Panc1 (cell line): ENCODE measurements at regions not wholly inside any gene's neighbourhood (a gene's known extent, or its start where the extent isn't known, plus 50 kb on each side); places are given as distances from the start of the nearest gene placed in this dataset.
"Not testable (repeated sequence)": the region's sequence is repeated elsewhere in the genome, so short reads cannot be mapped to it uniquely, and the experiment has no call there.

Experiments used
- ATAC-seq: fragments of 200-7000 bp; cut with Tn5 transposase; 2 replicates; pipeline ENCODE4 v1.9.1; 2020; ENCODE audit warnings: mild to moderate bottlenecking, moderate library complexity
- BruUV-seq: library from RNA; stranded (reverse); fragments of 400-500 nt; replicated peaks from 2 replicates; lab custom pipeline; 2021; lab: Mats Ljungman, UMichigan
- CTCF ChIA-PET: fragments of 300-600 bp; sonication (Branson Sonifier 250); formaldehyde crosslinking; loops from one replicate; lab custom pipeline; 2022; ENCODE audit warnings: antibody characterized with exemption; lab: Charles Lee
- POLR2A ChIA-PET: fragments of 300-600 bp; sonication (Branson Sonifier 250); formaldehyde crosslinking; loops from one replicate; lab custom pipeline; 2022; ENCODE audit warnings: antibody characterized with exemption; lab: Charles Lee
- DNase-seq: peaks from one replicate; pipeline ENCODE4 v3.0.0-alpha.2; 2010; ENCODE audit warnings: low read depth, low spot score
- H3K27ac ChIP-seq: 2 replicates; pipeline ENCODE4 v1.5.1; 2011; ENCODE audit warnings: mild to moderate bottlenecking, low read length, inconsistent platforms
- H3K27me3 ChIP-seq: fragments of 200-500 bp; sonication (Bioruptor generic); 2 replicates; pipeline ENCODE4 v1.6.0; 2014; ENCODE audit warnings: low read length, inconsistent platforms; ENCODE audit not compliant: control insufficient read depth, insufficient read depth
- H3K36me3 ChIP-seq: fragments of 200-500 bp; sonication (Bioruptor generic); 2 replicates; pipeline ENCODE4 v1.5.1; 2014; ENCODE audit warnings: inconsistent platforms, mild to moderate bottlenecking, low read length, moderate library complexity; ENCODE audit not compliant: control insufficient read depth, insufficient read depth
- H3K4me1 ChIP-seq: 2 replicates; pipeline ENCODE4 v1.5.1; 2011; ENCODE audit warnings: inconsistent platforms, mild to moderate bottlenecking, low read length, moderate library complexity; ENCODE audit not compliant: control insufficient read depth, insufficient read depth
- H3K4me3 ChIP-seq, 2 experiments: 2 replicates each; pipeline ENCODE4 v1.5.1; 2011 to 2012; ENCODE audit warnings: low read depth in 2 of 2, low read length in 2 of 2, mild to moderate bottlenecking in 2 of 2, inconsistent platforms in 1 of 2, moderate library complexity in 1 of 2
- H3K9me3 ChIP-seq: fragments of 200-500 bp; sonication (Bioruptor generic); 2 replicates; pipeline ENCODE4 v1.5.1; 2014; ENCODE audit warnings: low read depth, mild to moderate bottlenecking, inconsistent platforms, low read length, moderate library complexity; ENCODE audit not compliant: control insufficient read depth, insufficient read depth
- in situ Hi-C: cut with HindIII; loops from 2 replicates; pipeline ENCODE4 v1.10.0; 2016; ENCODE audit warnings: low sequenced_read_pairs, low pct_unique_long_range_greater_than_20kb
- intact Hi-C: fragments of 100-400 bp; cut with micrococcal nuclease; formaldehyde crosslinking; loops from one replicate; pipeline ENCODE4 v1.10.0; 2022; ENCODE audit not compliant: unreplicated experiment

DNA sequence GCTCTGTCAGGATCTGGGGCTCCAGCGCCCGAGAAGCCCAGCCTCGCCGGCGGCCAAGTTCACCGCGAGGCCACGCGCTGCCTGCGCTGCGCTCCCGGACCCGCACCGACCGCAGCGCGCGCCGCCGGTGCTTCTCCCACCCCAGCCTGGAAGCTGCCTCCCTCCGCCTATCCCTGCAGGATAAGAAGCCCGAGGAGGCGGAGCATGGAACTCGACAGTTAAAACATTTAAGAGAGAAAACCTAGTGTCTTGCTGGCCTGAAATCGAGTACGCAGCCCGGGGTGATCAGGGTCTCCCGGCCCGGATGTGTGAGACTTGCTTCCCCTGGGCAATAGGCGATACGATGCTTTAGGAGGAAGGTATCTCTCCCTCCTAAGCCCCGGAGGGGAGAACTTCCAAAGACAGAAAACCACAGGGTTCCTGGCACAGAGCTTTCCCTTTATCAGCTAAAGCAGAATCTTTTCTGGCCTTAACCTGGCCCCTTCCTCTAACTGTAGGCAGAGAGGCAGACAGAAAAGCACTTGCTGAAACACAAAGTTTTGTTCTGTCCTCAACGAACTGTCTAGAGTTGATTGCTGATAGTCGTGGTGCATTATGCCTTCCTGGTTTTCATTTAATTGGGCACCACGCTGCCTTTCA is 163.5 kb upstream of the PLGLB2 start:
- BruUV-seq, H3K36me3 ChIP-seq, H3K9me3 ChIP-seq, DNase-seq, intact Hi-C loops, H3K27me3 ChIP-seq, H3K4me3 ChIP-seq, H3K27ac ChIP-seq, in situ Hi-C loops, H3K4me1 ChIP-seq, POLR2A ChIA-PET, CTCF ChIA-PET: not testable (repeated sequence)
- ATAC-seq, result 0 out of 2 replicates have a peak, but pooled peaks have one; percentile 42

GRCh38 chr2:87587934-87588333 is 160.0 kb upstream of the PLGLB2 start:
- H3K9me3 ChIP-seq, ATAC-seq, H3K4me3 ChIP-seq, BruUV-seq, H3K27me3 ChIP-seq, H3K27ac ChIP-seq, intact Hi-C loops, POLR2A ChIA-PET, CTCF ChIA-PET, DNase-seq, H3K4me1 ChIP-seq, H3K36me3 ChIP-seq, in situ Hi-C loops: not testable (repeated sequence)

DNA sequence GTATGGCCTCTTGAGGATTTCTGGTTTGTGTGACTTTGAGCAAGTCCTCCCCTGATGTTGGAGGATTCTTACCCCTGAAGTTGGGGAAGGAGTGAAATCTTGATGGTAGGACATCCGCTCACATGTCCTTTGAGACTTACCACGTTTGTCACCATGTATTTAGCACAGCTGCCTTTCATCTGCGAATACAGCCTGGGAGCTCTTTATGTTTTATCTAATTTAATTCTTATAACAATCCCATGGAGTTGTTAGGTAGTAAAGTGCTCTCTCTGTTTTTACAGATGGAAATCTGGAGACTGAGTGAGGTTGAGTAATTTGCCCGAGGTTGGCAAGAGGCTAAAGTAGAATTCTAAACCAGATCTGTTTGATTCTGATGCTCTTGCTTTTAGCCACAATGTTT is 154.9 kb upstream of the PLGLB2 start:
- DNase-seq, POLR2A ChIA-PET, H3K36me3 ChIP-seq, H3K27me3 ChIP-seq, BruUV-seq, H3K4me1 ChIP-seq, H3K27ac ChIP-seq, ATAC-seq, in situ Hi-C loops, intact Hi-C loops, H3K9me3 ChIP-seq, H3K4me3 ChIP-seq, CTCF ChIA-PET: not testable (repeated sequence)

DNA sequence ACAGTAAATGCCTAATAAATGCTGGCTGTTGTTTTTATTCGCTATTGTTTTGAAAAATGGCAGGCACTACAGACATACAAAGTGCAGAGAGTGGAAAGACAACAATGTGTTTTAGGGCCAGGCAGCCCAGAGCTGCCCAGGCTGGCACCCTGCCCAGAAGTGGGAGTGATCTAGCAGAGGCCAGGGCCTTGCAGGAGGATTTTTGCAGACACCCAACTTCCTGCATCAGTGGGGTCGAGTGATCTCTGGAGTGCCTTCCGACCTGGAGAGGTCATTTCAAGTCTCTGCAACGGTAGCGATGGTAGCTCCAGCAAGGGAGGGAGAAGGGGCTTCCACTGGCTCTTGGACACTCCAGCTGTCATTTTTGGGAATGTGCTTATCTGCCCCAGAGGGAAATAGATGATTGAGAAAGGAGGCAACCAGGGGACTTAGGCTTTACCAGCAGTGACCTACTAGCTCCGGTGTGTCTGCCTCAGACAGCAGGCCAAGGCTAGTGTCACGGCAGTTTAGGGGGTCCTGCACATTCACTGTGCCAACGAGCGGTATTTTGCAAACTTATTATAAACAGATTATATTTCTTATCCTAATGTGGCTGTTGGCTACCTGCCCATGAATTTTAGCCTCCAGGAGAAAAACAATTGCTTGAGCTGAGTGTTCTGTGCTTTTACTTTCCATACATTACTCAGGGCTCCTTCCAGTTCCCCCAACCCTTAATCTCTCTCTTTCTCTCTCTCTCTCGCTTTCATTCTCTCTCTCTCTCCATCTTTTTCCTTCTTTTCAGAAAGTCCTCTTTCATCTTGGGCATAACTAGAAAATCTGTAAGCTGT is 153.9 kb upstream of the PLGLB2 start:
- POLR2A ChIA-PET, DNase-seq, H3K36me3 ChIP-seq, BruUV-seq, CTCF ChIA-PET, H3K4me3 ChIP-seq, intact Hi-C loops, H3K27ac ChIP-seq, H3K9me3 ChIP-seq, H3K27me3 ChIP-seq, in situ Hi-C loops, H3K4me1 ChIP-seq: not testable (repeated sequence)
- ATAC-seq, result peak; percentile 90

GRCh38 chr2:87594611-87594992 is 153.3 kb upstream of the PLGLB2 start:
- H3K4me3 ChIP-seq, POLR2A ChIA-PET, DNase-seq, H3K27me3 ChIP-seq, ATAC-seq, CTCF ChIA-PET, BruUV-seq, H3K4me1 ChIP-seq, H3K36me3 ChIP-seq, intact Hi-C loops, H3K9me3 ChIP-seq, H3K27ac ChIP-seq, in situ Hi-C loops: not testable (repeated sequence)

DNA sequence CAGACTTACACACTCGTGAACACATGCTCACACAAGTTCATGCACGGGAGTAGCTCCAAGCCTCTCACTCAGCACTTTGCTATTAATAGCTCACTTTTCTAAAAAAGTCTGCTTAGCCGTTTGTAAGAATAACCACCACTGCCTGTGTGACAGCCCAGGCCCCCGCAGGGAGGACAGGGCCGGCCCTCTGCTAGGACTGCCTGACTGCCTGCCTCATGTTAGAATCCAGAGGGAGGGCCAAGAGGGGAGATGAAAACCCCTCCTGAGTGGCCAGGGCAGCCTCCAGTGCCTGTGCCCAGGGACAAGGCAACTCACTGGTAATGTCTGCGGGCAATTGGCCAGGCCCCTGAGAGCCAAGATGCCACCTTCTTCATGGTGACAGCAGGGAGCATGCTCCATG is 152.9 kb upstream of the PLGLB2 start:
- H3K4me1 ChIP-seq, H3K9me3 ChIP-seq, in situ Hi-C loops, intact Hi-C loops, ATAC-seq, CTCF ChIA-PET, POLR2A ChIA-PET, H3K36me3 ChIP-seq, H3K27ac ChIP-seq, H3K4me3 ChIP-seq, H3K27me3 ChIP-seq, DNase-seq, BruUV-seq: not testable (repeated sequence)

DNA sequence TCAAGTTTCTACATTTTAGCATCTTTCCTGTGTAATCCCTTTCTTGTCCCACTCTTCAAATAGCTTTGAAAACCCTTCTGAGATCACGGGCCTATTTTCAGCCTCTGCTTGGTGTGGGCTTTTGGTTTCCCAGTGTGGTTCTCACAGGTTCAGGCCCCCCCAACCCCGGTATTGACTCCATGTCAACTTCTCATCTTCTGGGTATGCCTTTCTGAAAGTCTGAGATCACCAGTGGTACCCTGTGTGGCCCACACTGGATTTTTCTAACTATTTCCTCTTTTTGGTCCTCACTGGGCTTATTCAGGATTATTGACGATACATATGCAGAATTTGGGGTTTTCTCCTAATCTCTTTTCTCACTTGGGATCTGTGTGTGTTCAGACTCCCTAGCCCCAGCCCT is 146.9 kb upstream of the PLGLB2 start:
- in situ Hi-C loops, intact Hi-C loops: not testable (repeated sequence)

More for the DNA sequence above, 146.9 kb upstream of the PLGLB2 start:
- DNase-seq, H3K4me1 ChIP-seq, H3K9me3 ChIP-seq, H3K27ac ChIP-seq, H3K27me3 ChIP-seq, BruUV-seq, POLR2A ChIA-PET, H3K36me3 ChIP-seq, H3K4me3 ChIP-seq, ATAC-seq, CTCF ChIA-PET: not testable (repeated sequence)
